ENCODE measurements at regions not wholly inside any gene's neighbourhood (a gene's known extent, or its start where the extent isn't known, plus 50 kb on each side); places are given as distances from the start of the nearest gene placed in this dataset.

DNA sequence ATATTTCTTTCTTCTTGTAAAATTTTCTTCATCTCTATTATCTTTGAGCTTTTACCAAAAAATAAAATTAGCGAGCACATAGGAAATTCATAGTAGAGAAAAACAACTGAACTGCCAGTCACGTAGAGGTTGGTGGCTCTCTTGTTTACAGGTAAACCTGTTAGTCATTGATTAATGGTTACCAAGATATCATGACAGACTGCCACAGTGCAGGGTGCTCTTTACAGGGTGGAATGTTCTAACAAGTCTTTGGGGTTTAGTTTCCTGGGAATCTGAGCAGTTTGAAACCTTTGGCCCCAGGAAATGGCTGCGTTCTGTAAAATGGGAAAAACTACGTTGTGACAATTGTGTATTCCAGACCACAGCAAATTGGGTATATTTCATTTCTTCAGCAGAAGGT lies 407.3 kb upstream of the ADARB2 start:
- TF ChIP-seq POLR2A (IDR thresholded peaks at IDR 0.05) = no peak
- TF ChIP-seq, protein P1, sequence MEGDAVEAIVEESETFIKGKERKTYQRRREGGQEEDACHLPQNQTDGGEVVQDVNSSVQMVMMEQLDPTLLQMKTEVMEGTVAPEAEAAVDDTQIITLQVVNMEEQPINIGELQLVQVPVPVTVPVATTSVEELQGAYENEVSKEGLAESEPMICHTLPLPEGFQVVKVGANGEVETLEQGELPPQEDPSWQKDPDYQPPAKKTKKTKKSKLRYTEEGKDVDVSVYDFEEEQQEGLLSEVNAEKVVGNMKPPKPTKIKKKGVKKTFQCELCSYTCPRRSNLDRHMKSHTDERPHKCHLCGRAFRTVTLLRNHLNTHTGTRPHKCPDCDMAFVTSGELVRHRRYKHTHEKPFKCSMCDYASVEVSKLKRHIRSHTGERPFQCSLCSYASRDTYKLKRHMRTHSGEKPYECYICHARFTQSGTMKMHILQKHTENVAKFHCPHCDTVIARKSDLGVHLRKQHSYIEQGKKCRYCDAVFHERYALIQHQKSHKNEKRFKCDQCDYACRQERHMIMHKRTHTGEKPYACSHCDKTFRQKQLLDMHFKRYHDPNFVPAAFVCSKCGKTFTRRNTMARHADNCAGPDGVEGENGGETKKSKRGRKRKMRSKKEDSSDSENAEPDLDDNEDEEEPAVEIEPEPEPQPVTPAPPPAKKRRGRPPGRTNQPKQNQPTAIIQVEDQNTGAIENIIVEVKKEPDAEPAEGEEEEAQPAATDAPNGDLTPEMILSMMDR (IDR thresholded peaks at IDR 0.05) = no peak
